ENCODE measurements at regions not wholly inside any gene's neighbourhood (a gene's known extent, or its start where the extent isn't known, plus 50 kb on each side); places are given as distances from the start of the nearest gene placed in this dataset.

- TF ChIP-seq HDGF (IDR thresholded peaks at IDR 0.05; ENCODE audit: borderline replicate concordance) (no peak), ZNF384 (IDR thresholded peaks at IDR 0.05) (no peak)
- DNase-seq (ENCODE audit: extremely low spot score) = no peak
- CTCF ChIA-PET = no interaction called here
- POLR2A ChIA-PET = no interaction called here
Observed at GRCh38 chr3:127425505-127426443, 137.9 kb upstream of the PRR20G start.

- TF ChIP-seq PKNOX1 (IDR thresholded peaks at IDR 0.05) (no peak), SP1 (IDR thresholded peaks at IDR 0.05) (no peak), ELF4 (IDR thresholded peaks at IDR 0.05) (no peak), CTBP1 (IDR thresholded peaks at IDR 0.05; ENCODE audit: borderline replicate concordance) (no peak), FOXM1 (IDR thresholded peaks at IDR 0.05; ENCODE audit: borderline replicate concordance) (no peak), NFRKB (IDR thresholded peaks at IDR 0.05) (no peak)
- CTCF ChIA-PET = no interaction called here
- no peak for DNase-seq (ENCODE audit: extremely low spot score)
- POLR2A ChIA-PET = no interaction called here
Observed at GRCh38 chr3:127424766-127425504, 137.1 kb upstream of the PRR20G start.

GRCh38 chr3:127423856-127424765, 136.3 kb upstream of the PRR20G start:
- ChIA-PET CTCF (no interaction called here), POLR2A (no interaction called here)
- DNase-seq (ENCODE audit: extremely low spot score) = no peak
- no peak for TF ChIP-seq HDGF (IDR thresholded peaks at IDR 0.05; ENCODE audit: borderline replicate concordance)
- TF ChIP-seq L3MBTL2 (conservative IDR thresholded peaks at IDR 0.05) = no peak
- no peak for TF ChIP-seq LEF1 (IDR thresholded peaks at IDR 0.05; ENCODE audit: borderline replicate concordance)
- no peak for TF ChIP-seq TARDBP (IDR thresholded peaks at IDR 0.05)
- no peak for TF ChIP-seq FOXM1 (IDR thresholded peaks at IDR 0.05; ENCODE audit: borderline replicate concordance)
- no peak for TF ChIP-seq FOXA1 (IDR thresholded peaks at IDR 0.05)
- TF ChIP-seq BHLHE40 (IDR thresholded peaks at IDR 0.05; ENCODE audit: borderline replicate concordance) = no peak
- TF ChIP-seq ZNF384 (IDR thresholded peaks at IDR 0.05) = no peak
- TF ChIP-seq CTBP1 (IDR thresholded peaks at IDR 0.05; ENCODE audit: borderline replicate concordance) = no peak
- no peak for TF ChIP-seq PKNOX1 (IDR thresholded peaks at IDR 0.05)
- TF ChIP-seq SUZ12 (IDR thresholded peaks at IDR 0.05) = no peak
- TF ChIP-seq SP1 (IDR thresholded peaks at IDR 0.05) = no peak
- TF ChIP-seq ELF4 (IDR thresholded peaks at IDR 0.05) = no peak
- no peak for TF ChIP-seq FOXK2 (IDR thresholded peaks at IDR 0.05)
- no peak for TF ChIP-seq NFRKB (IDR thresholded peaks at IDR 0.05)
- no peak for TF ChIP-seq ARNT (IDR thresholded peaks at IDR 0.05)

- no peak for DNase-seq (ENCODE audit: extremely low spot score)
- POLR2A ChIA-PET = no interaction called here
- TF ChIP-seq BHLHE40 (IDR thresholded peaks at IDR 0.05; ENCODE audit: borderline replicate concordance) = no peak
- TF ChIP-seq SUZ12 (IDR thresholded peaks at IDR 0.05) = no peak
- TF ChIP-seq SP1 (IDR thresholded peaks at IDR 0.05) = no peak
- TF ChIP-seq NFRKB (IDR thresholded peaks at IDR 0.05) = no peak
- no peak for TF ChIP-seq HDGF (IDR thresholded peaks at IDR 0.05; ENCODE audit: borderline replicate concordance)
- no peak for TF ChIP-seq FOXA1 (IDR thresholded peaks at IDR 0.05)
- no peak for TF ChIP-seq CTBP1 (IDR thresholded peaks at IDR 0.05; ENCODE audit: borderline replicate concordance)
- TF ChIP-seq ARNT (IDR thresholded peaks at IDR 0.05) = no peak
- no peak for TF ChIP-seq LEF1 (IDR thresholded peaks at IDR 0.05; ENCODE audit: borderline replicate concordance)
- TF ChIP-seq FOXM1 (IDR thresholded peaks at IDR 0.05; ENCODE audit: borderline replicate concordance) = no peak
- no peak for TF ChIP-seq FOXK2 (IDR thresholded peaks at IDR 0.05)
- no peak for TF ChIP-seq PKNOX1 (IDR thresholded peaks at IDR 0.05)
- CTCF ChIA-PET = no interaction called here
Observed at GRCh38 chr3:127422663-127423375, 135.0 kb upstream of the PRR20G start.

GRCh38 chr3:127421943-127422662, 134.3 kb upstream of the PRR20G start:
- CTCF ChIA-PET = no interaction called here
- no peak for TF ChIP-seq ELF4 (IDR thresholded peaks at IDR 0.05)
- no peak for TF ChIP-seq ZNF384 (IDR thresholded peaks at IDR 0.05)
- TF ChIP-seq CTBP1 (IDR thresholded peaks at IDR 0.05; ENCODE audit: borderline replicate concordance) = no peak
- no peak for TF ChIP-seq FOXA1 (IDR thresholded peaks at IDR 0.05)
- TF ChIP-seq L3MBTL2 (conservative IDR thresholded peaks at IDR 0.05) = no peak
- TF ChIP-seq HDGF (IDR thresholded peaks at IDR 0.05; ENCODE audit: borderline replicate concordance) = no peak
- TF ChIP-seq PKNOX1 (IDR thresholded peaks at IDR 0.05) = no peak
- no peak for TF ChIP-seq FOXM1 (IDR thresholded peaks at IDR 0.05; ENCODE audit: borderline replicate concordance)
- DNase-seq (ENCODE audit: extremely low spot score) = no peak
- POLR2A ChIA-PET = no interaction called here

Data from HEK293T (cell line).